HUDEP-2 (cell line): ENCODE measurements at regions not wholly inside any gene's neighbourhood (a gene's known extent, or its start where the extent isn't known, plus 50 kb on each side); places are given as distances from the start of the nearest gene placed in this dataset.

ENCODE experiments used
- DNase-seq, 76 experiments: peaks; one replicate each; lab custom pipeline; 2025; ENCODE audit not compliant: unreplicated experiment in 76 of 76; lab: John Stamatoyannopoulos, UW

DNA sequence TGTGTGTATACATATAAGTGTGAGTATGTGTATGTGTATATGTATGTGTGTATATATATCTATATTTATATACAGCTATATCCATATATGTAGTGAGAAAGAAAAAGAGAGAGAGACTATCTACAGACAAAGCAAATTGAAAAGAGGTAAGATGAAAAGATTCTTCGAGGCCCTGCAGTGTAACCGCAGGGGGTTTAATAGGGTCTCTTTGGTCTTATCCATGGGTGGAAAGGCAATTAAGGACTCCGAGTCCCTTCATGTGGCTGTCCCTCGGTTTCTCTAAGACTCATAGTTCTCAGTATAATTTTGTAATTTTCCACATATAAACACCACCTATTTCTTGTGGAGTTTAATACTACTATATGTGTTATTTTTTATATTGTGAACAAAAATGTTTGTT, 50.6 kb upstream of the JAZF1 start:
- no peak for DNase-seq

DNA sequence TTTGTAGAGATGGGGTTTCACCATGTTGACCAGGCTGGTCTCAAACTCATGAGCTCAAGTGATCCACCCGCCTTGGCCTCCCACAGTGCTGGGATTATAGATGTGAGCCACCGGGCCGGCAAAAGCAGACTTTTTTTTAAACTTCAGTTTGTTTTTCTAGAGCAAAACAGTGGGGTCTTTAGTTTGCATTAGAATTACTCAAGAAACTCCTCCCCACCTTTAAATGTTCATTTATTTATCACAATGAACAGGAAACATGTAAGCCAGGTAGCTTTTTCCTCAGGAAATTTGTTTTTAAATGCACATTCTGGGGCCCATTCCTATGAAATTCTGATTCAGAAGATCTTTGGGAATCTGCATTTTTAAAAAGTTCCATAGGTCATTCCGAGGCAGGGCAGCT, 56.0 kb upstream of the JAZF1 start:
- DNase-seq, result no peak

DNA sequence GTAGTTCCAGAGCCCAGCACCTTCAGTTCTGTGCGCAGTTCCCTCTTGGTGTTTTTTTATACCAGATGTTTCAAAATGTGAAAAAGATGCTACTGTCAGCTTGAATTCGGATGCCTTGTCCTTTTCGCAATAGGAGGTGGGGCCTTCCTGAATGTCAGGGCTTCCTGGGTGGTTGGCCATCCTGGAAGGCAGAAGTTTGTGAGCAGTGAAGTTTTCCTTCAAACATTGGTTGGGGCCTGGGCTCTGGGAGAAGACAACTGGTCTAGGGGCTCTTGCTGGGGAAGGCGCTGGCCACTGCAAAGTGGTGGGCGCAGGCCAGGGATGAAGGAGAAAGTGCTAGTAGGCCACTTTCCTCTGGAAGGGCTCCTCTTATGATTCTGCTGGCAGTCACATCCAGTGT, 56.8 kb upstream of the JAZF1 start:
- DNase-seq, result no peak

DNA sequence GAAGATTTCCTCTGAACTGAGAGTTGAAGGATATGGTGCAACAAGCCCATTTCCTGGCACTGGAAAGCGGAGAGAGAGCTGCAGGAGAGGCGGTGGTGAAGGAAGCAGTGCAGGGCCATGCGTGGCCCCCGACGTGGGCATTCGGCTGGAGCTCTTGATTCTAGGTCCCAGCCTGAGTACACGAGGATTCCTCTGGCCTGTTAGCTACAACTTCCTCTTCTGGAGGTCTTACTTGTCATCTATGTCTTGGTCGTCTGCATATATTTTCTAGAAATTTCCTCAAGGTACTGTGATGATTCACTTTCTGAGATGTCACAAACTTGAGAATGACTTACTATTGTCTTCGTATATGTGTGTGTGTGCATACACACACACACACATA, 59.2 kb upstream of the JAZF1 start:
- DNase-seq, result no peak

GRCh38 chr7:28240481-28240880, 59.9 kb upstream of the JAZF1 start:
- DNase-seq, result no peak

GRCh38 chr7:28243861-28244260, 63.3 kb upstream of the JAZF1 start:
- DNase-seq, result no peak

GRCh38 chr7:28245123-28245878, 64.7 kb upstream of the JAZF1 start:
- DNase-seq, result no peak

- DNase-seq, result no peak
These were observed 66.4 kb upstream of the JAZF1 start for GRCh38 chr7:28246921-28247461.

DNA sequence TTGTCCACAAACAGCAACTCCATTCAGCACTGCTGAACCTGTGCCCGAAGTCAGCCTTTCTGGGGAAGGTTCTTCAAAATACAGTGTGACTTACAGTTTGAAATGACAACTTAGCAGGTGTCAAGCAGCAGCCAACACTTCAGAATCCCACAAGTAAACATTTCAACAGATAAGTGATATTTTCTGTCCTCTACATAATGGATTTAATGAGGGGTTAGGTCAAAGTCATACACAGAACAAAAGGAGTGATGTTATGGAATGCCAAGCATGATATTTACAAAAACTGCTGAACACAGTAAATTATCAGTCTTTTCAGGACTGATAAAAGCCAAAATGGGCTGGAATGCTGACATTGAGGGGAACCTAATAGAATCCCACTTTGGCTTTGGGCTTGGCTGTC, 77.6 kb upstream of the JAZF1 start:
- no peak for DNase-seq

GRCh38 chr7:28260969-28261368, 80.4 kb upstream of the JAZF1 start:
- DNase-seq, result no peak

- DNase-seq, result no peak
These were observed 83.2 kb upstream of the JAZF1 start for GRCh38 chr7:28263622-28264271.

DNA sequence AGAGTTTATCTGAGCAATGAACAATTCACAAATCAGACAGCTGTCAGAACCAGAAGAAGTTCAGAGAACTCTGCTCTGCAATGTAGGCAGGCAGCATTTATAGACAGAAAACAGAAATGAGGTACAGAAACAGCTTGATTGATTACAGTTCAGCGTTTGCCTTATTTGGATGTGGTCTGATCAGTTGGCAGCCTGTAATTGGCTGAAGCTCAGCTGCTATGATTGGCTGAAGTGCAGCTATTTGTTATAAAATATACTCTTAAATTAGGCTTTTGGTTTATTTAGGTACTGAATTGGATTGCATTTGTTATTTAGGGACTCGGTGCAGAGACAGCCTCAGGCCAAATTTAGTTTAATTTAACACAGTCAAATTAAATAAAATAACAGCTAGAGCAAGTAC, 85.8 kb upstream of the JAZF1 start:
- DNase-seq, result no peak

DNA sequence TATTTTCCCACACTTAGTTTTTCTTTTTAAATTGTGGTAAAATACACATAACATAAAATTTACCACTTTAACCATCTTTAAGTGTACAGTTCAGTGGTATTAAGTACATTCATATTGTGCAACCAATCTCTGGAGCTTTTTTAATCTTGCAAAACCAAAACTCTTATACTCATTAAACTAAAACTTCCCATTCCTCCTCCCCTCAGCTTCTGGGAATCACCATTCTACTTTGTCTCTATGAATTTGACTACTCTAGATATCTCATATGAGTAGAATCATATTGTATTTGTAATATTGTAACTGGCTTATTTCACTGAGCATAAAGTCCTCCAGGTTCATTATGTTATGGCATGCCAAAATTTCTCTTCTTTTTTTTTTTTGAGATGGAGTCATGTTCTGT, 86.4 kb upstream of the JAZF1 start:
- no peak for DNase-seq

DNA sequence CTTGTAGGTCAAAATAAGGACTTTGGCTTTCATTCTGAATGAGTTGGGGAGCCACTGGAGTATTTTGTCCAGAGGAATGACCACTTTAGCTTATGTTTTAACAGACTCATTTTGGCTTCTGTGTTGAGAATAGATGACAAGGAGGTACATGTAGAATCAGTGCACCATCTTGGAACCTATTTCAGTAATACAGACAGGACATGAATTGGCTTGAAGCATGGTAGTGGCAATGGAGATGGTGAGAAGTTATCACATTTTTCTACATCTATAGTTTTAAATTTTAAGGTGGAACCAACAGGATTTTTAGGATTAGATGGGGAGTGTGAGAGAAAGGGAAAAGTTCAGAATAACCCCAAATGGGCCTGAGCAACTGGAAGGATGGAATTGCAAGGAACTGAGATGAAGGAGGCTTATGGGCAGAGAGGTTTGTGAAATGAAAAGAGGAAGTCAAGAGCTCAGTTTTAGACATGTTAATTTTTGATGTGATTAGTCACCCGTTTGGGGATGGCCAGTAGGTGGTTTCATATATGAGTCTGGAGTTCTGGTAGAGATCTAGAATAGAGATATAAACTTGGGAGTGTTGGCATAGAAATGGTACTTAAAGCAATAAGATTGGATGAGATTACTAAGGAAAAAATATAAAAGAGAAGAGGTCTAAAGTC, 89.2 kb upstream of the JAZF1 start:
- DNase-seq, result peak in 10 of 76 experiments; percentile 5 to 36 (median 24)

DNA sequence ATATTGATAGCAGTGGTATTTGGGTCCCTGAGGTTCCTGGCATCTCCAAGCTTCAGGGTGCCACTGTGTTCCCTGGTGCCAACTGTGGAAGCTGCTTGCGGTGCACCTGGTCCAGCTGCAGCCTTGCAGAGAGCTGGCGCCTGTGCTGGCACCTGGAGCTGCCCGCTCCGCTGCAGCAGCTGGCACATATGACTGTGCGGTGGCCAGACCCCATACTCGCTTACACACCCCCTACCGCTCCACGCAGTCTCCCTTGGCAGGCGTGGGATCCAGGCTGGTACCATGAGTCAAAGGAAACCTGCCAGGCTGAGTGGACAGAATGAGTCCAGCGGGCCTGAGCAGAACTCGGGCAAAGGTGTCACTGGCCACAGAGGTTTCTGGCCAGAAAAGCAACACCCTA, 89.9 kb upstream of the JAZF1 start:
- DNase-seq, result no peak

DNA sequence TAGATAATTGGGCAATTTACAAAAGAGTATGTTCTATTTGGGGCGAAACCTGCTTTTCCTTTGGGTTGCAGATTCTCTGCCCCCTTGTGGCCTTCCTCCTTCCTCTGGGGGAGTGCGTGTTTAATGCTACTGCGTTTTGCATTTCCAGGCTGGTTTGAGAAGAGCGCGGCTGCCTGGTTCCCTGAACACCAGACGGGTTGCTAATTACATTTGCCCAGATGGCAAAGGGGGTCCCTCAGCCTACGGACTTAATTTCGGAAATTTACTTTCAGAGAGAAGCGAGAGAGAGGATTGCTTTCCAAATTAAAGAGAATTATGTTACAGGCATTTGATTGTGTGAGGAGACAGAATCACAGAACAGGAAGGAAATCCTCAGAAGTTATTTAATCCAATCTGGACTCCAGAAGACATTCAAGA, 91.9 kb upstream of the JAZF1 start:
- peak in 64 of 76 experiments; percentile 4 to 73 (median 48) for DNase-seq

DNA sequence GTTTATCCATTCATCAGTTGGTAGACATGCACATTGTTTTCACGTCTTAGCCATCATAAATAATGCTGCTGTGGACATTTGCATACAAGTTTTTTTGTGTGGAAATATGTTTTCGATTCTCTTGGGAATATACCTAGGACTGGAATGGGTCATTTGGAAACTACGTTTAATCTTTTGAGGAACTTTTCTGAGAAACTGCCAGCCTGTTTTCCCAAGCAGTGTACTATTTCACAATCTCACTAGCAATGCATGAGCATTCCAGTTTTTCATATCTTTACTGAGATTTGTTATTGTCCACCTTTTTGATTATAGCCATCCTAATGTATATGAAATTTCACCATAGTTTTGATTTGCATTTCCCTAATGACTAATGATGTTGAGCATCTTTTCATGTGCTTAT, 95.7 kb upstream of the JAZF1 start:
- no peak for DNase-seq

- no peak for DNase-seq
These were observed 96.8 kb upstream of the JAZF1 start for GRCh38 chr7:28277364-28277763.

DNA sequence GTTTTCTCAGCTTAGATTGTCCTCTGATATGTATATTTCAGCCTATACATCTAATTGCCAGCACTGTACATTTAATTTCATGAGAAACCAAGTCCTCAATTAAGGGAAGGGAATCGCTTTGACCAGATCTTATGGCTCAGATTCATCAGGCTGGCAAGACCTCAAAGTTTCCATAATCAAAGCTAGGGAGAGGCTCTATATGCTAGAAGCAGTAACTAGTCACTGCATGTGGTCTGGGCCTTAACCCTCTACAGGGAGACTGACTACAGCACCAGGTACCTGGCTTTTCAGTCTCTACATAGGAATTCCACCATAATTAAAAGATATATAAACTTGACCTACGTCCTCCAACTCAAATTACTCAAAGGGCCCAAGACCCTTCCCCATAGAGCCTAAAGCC, 97.4 kb upstream of the JAZF1 start:
- no peak for DNase-seq

- no peak for DNase-seq
These were observed 99.9 kb upstream of the JAZF1 start for GRCh38 chr7:28280516-28280915.

- DNase-seq, result no peak
These were observed 109.9 kb upstream of the JAZF1 start for GRCh38 chr7:28290496-28290895.

DNA sequence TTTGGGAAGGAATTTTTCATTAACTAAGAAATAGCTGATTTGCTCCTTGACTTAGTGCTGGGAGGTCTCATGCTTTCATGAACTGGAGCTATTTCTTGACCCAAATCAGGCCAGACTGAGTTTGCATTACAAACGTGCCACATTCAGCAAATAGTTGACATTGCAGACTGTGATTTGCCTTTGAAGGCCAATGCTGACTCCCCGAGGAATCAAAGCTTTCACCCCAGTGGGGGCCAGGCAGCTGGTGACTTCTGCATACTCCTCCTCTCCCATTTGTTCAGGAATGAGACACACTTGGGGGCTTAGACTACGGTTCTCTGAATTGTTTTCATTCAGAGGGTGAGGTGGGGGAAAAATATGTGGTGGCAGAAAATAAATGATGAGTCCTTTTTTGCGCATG, 111.0 kb upstream of the JAZF1 start:
- no peak for DNase-seq
